OCI-LY1 (cell line): ENCODE measurements at regions not wholly inside any gene's neighbourhood (a gene's known extent, or its start where the extent isn't known, plus 50 kb on each side); places are given as distances from the start of the nearest gene placed in this dataset.

Experiments
- CTCF ChIP-seq: fragments of 200-600 bp; sonication (generic), shearing (Covaris generic); IDR thresholded peaks from 2 replicates; pipeline ENCODE4 v1.5.1; 2017; ENCODE audit warnings: mild to moderate bottlenecking, antibody characterized with exemption, low read length, moderate library complexity, mixed read lengths
- EZH2 ChIP-seq: fragments of 200-600 bp; sonication (generic), shearing (Covaris generic); IDR thresholded peaks from 2 replicates; pipeline ENCODE4 v1.8.0; 2017; ENCODE audit warnings: borderline replicate concordance, mixed run types, mild to moderate bottlenecking, antibody characterized with exemption, low read length, moderate library complexity, mixed read lengths

DNA sequence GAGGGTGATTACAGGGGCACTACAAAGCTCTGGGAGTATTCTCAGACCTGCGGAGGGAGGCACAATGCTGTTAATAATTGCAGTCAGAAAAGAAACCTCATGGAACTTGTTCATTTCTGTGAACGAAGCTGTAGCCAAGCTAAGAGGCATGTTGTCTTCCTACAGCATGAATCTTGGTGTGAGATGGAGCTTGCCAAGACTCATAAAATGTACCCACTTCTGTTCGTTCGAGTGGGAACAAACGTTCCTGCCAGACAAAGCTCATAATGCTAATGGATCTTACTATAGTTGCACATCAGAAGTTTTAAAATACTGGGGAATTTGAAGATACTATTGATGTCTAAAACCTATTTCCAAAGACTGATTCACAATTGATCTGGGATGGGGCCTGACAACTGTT lies 489.1 kb downstream of the ZEB2 start:
- no peak for TF ChIP-seq CTCF
- no peak for TF ChIP-seq EZH2
